ENCODE measurements at regions not wholly inside any gene's neighbourhood (a gene's known extent, or its start where the extent isn't known, plus 50 kb on each side); places are given as distances from the start of the nearest gene placed in this dataset.
"Not testable (repeated sequence)": the region's sequence is repeated elsewhere in the genome, so short reads cannot be mapped to it uniquely, and the experiment has no call there.

DNA sequence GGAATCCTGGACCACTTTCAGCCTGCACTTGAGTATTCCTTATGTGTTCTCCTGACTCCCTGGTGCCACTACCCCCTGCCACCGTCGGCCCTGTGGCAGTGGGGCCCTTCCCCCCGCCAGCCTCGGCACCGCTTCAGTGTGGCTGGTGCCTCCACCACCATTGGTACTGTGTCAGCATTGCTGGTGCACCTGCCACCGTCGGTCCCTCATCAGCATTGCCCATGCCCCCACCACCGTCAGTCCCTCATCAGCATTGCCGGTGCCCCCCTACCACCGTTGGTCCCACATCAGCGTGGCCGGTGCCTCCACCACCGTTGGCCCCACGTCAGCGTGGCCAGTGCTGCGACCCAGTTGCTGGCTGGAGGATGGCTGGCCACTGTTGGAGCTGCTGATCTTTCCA lies 228.5 kb downstream of the TM9SF2 start:
- Mint-ChIP-seq H3K4me1 (peaks cover 2% of the 10 kb centered on the region), H3K27me3 (ENCODE audit: low read depth in 3 of 3) (peaks cover 1 to 5% (median 3%) of the 10 kb centered on the region in 3 donors), H3K27ac (no peak overlapping the region), H3K4me3 (no peak overlapping the region), H3K36me3 (no peaks in the 10 kb centered on the region), H3K9me3 (no peaks in the 10 kb centered on the region)
- Histone ChIP-seq H3K79me2 (ENCODE audit: insufficient read depth, low read length) (no peaks in the 10 kb centered on the region), H2AFZ (ENCODE audit: insufficient read depth, low read depth, low read length, poor library complexity, severe bottlenecking) (no peak overlapping the region), H3K27ac (ENCODE audit: low read depth in 1 of 2, low read length in 2 of 2) (no peak overlapping the region), H3K4me2 (replicated peaks; ENCODE audit: extremely low read depth, low read length, poor library complexity, severe bottlenecking) (no peak overlapping the region), H3K9me3 (replicated peaks in 1 of 2; ENCODE audit: control insufficient read depth in 1 of 2, insufficient read depth in 1 of 2, low read length in 2 of 2) (no peaks in the 10 kb centered on the region), H4K20me1 (ENCODE audit: insufficient read depth, low read length) (no peaks in the 10 kb centered on the region), H3K36me3 (replicated peaks in 1 of 2; ENCODE audit: control insufficient read depth in 1 of 2, insufficient read depth in 2 of 2, low read length in 2 of 2) (no peaks in the 10 kb centered on the region), H3K9ac (ENCODE audit: insufficient read depth, low read length, poor library complexity, severe bottlenecking) (no peak overlapping the region), H3K4me3 (replicated peaks in 1 of 3; ENCODE audit: low read depth in 2 of 3, low read length in 3 of 3) (no peak overlapping the region), H3K27me3 (ENCODE audit: control insufficient read depth in 2 of 2, insufficient read depth in 2 of 2, low read length in 2 of 2) (no peaks in the 10 kb centered on the region), H3K4me1 (ENCODE audit: control insufficient read depth in 1 of 2, insufficient read depth in 2 of 2, low read length in 2 of 2) (no peaks in the 10 kb centered on the region)
- intact Hi-C loops (cut with micrococcal nuclease) = no loop called here
- no peak for DNase-seq
- TF ChIP-seq, protein P1, sequence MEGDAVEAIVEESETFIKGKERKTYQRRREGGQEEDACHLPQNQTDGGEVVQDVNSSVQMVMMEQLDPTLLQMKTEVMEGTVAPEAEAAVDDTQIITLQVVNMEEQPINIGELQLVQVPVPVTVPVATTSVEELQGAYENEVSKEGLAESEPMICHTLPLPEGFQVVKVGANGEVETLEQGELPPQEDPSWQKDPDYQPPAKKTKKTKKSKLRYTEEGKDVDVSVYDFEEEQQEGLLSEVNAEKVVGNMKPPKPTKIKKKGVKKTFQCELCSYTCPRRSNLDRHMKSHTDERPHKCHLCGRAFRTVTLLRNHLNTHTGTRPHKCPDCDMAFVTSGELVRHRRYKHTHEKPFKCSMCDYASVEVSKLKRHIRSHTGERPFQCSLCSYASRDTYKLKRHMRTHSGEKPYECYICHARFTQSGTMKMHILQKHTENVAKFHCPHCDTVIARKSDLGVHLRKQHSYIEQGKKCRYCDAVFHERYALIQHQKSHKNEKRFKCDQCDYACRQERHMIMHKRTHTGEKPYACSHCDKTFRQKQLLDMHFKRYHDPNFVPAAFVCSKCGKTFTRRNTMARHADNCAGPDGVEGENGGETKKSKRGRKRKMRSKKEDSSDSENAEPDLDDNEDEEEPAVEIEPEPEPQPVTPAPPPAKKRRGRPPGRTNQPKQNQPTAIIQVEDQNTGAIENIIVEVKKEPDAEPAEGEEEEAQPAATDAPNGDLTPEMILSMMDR (IDR thresholded peaks at IDR 0.05) = no peak
- 92% methylated on average over 16 of the region's 16 CpGs for WGBS (ENCODE audit: insufficient coverage)

DNA sequence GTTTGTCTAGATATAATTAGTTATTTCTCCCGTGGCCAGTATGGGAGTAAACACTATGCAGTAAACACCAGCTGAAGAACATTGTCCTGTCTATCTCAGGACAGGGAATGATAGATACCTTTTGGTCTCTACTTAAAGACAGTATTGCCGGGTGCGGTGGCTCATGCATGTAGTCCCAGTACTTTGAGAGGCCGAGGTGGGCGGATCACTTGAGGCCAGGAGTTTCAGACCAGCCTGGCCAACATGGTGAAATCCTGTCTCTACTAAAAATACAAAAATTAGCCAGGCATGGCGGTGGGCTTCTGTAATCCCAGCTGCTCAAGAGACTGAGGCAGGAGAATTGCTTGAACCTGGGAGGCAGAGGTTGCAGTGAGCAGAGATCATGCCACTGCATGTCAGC lies 226.4 kb downstream of the TM9SF2 start:
- H3K9me3 ChIP-seq (replicated peaks in 1 of 2; ENCODE audit: control insufficient read depth in 1 of 2, insufficient read depth in 1 of 2, low read length in 2 of 2); DNase-seq; H3K4me2 ChIP-seq (replicated peaks; ENCODE audit: extremely low read depth, low read length, poor library complexity, severe bottlenecking); H4K20me1 ChIP-seq (ENCODE audit: insufficient read depth, low read length); intact Hi-C loops (cut with micrococcal nuclease); H3K4me3 Mint-ChIP-seq; H3K4me3 ChIP-seq (replicated peaks in 1 of 3; ENCODE audit: low read depth in 2 of 3, low read length in 3 of 3); H3K36me3 Mint-ChIP-seq; H3K27me3 ChIP-seq (ENCODE audit: control insufficient read depth in 2 of 2, insufficient read depth in 2 of 2, low read length in 2 of 2); H2AFZ ChIP-seq (ENCODE audit: insufficient read depth, low read depth, low read length, poor library complexity, severe bottlenecking); H3K79me2 ChIP-seq (ENCODE audit: insufficient read depth, low read length); H3K27me3 Mint-ChIP-seq (ENCODE audit: low read depth in 3 of 3); H3K27ac ChIP-seq (ENCODE audit: low read depth in 1 of 2, low read length in 2 of 2); H3K9me3 Mint-ChIP-seq; H3K9ac ChIP-seq (ENCODE audit: insufficient read depth, low read length, poor library complexity, severe bottlenecking); H3K4me1 ChIP-seq (ENCODE audit: control insufficient read depth in 1 of 2, insufficient read depth in 2 of 2, low read length in 2 of 2); H3K36me3 ChIP-seq (replicated peaks in 1 of 2; ENCODE audit: control insufficient read depth in 1 of 2, insufficient read depth in 2 of 2, low read length in 2 of 2); H3K27ac Mint-ChIP-seq; H3K4me1 Mint-ChIP-seq: not testable (repeated sequence)
- WGBS (ENCODE audit: insufficient coverage) = 100% methylated on average over 2 of the region's 6 CpGs
